ENCODE measurements at regions not wholly inside any gene's neighbourhood (a gene's known extent, or its start where the extent isn't known, plus 50 kb on each side); places are given as distances from the start of the nearest gene placed in this dataset.

DNA sequence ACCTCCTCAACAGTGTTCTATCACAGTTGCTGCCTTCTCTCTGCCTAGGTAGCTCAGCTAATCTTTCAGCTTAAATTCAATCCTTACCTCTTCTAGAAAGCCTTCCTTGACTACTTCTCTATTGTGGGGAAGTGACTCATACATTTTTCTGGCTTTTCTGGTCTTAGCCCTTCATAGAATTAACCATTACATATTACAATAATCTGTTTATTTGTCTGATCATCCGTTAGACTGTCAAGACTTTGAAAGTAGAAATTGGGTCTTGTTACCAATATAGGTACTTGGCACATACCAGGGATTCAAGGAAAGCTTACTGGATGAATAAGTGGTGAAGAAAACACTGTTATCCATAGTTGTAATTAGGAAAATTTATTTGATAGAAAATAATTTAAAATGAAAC lies 89.6 kb downstream of the FANCF start:
- H3K9me3 ChIP-seq (ENCODE audit: insufficient read depth in 2 of 2, low read depth in 1 of 2, low read length in 1 of 2): no peaks in the 10 kb centered on the region
- H3K18ac ChIP-seq (ENCODE audit: extremely low read depth, low read length): no peak overlapping the region
- H4K8ac ChIP-seq (ENCODE audit: extremely low read depth, insufficient read depth, low read length): no peak overlapping the region
- H3K14ac ChIP-seq (ENCODE audit: insufficient read length): no peak overlapping the region
- CTCF ChIA-PET (ENCODE audit: partially characterized antibody): interaction anchor here (1.0 kb wide), 1 partner anchor 301 kb away, joined by 3 read pairs; no protein-coding TSS in a partner anchor
- H3K4me3 ChIP-seq (ENCODE audit: extremely low read depth in 1 of 4, insufficient read depth in 2 of 4, low read depth in 3 of 4, low read length in 4 of 4): no peak overlapping the region
- no peak overlapping the region for H2BK12ac ChIP-seq (ENCODE audit: low read depth, low read length)
- no peaks in the 10 kb centered on the region for H4K20me1 ChIP-seq (replicated peaks in 1 of 2; ENCODE audit: control insufficient read depth in 1 of 2, insufficient read depth in 2 of 2, low read length in 2 of 2)
- POLR2A ChIA-PET (ENCODE audit: partially characterized antibody): no interaction called here
- no peaks in the 10 kb centered on the region for H3K79me1 ChIP-seq (ENCODE audit: low read depth, low read length)
- H4K5ac ChIP-seq (ENCODE audit: insufficient read length, low read depth, low read length): no peak overlapping the region
- FAIRE-seq (no peak), DNase-seq (ENCODE audit: low read depth in 1 of 2, low spot score in 2 of 2) (no peak)
- H2BK5ac ChIP-seq (ENCODE audit: low read depth, low read length): no peak overlapping the region
- H3K4me2 ChIP-seq (ENCODE audit: insufficient read depth in 1 of 2, low read depth in 2 of 2, low read length in 2 of 2): no peak overlapping the region
- H3K27ac ChIP-seq (ENCODE audit: low read depth, low read length): no peak overlapping the region
- H3K23ac ChIP-seq (ENCODE audit: insufficient read length): no peak overlapping the region
- H4K91ac ChIP-seq (replicated peaks; ENCODE audit: insufficient read length, low read length): no peak overlapping the region
- WGBS, 2 experiments (ENCODE audit: extremely low coverage in 1 of 2, insufficient coverage in 1 of 2, insufficient read length in 1 of 2, insufficient replicate concordance in 2 of 2, low coverage in 1 of 2, low lambda C conversion rate in 2 of 2, missing lambda C conversion rate in 1 of 2): 82% methylated on average over 1 of the region's 1 CpG; no CpG with 5 or more reads in 1 of the 2 experiments
- H2BK15ac ChIP-seq (ENCODE audit: low read length): no peak overlapping the region
- no peak overlapping the region for H2BK120ac ChIP-seq (replicated peaks; ENCODE audit: low read depth, low read length)
- no peak overlapping the region for H2AFZ ChIP-seq (ENCODE audit: low read length)
- H3K56ac ChIP-seq (replicated peaks; ENCODE audit: insufficient read length, low read depth, low read length): no peak overlapping the region
- no peak overlapping the region for H2BK20ac ChIP-seq (ENCODE audit: low read length)
- H3K23me2 ChIP-seq (ENCODE audit: low read depth, low read length): no peaks in the 10 kb centered on the region
- H3K36me3 ChIP-seq (ENCODE audit: control insufficient read depth in 2 of 4, insufficient read depth in 4 of 4, low read length in 3 of 4): no peaks in the 10 kb centered on the region
- no peaks in the 10 kb centered on the region for H3K4me1 ChIP-seq (replicated peaks in 1 of 4; ENCODE audit: control insufficient read depth in 3 of 4, insufficient read depth in 4 of 4, low read length in 3 of 4)
- H3K27me3 ChIP-seq (replicated peaks in 1 of 4; ENCODE audit: control insufficient read depth in 3 of 4, extremely low read depth in 1 of 4, insufficient read depth in 3 of 4, low read length in 3 of 4): no peaks in the 10 kb centered on the region
- no peak overlapping the region for H3K9ac ChIP-seq (replicated peaks in 1 of 4; ENCODE audit: extremely low read depth in 1 of 4, low read depth in 3 of 4, low read length in 3 of 4)
- no peak overlapping the region for H3K4ac ChIP-seq (replicated peaks; ENCODE audit: insufficient read length, low read depth, low read length)
- no peaks in the 10 kb centered on the region for H3K79me2 ChIP-seq (ENCODE audit: control insufficient read depth in 1 of 2, insufficient read depth in 2 of 2, low read length in 2 of 2)
- no peak overlapping the region for H2AK5ac ChIP-seq (ENCODE audit: low read depth, low read length)
- TF ChIP-seq, protein P1, sequence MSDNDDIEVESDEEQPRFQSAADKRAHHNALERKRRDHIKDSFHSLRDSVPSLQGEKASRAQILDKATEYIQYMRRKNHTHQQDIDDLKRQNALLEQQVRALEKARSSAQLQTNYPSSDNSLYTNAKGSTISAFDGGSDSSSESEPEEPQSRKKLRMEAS (IDR thresholded peaks at IDR 0.05): no peak
- TF ChIP-seq, protein P2, sequence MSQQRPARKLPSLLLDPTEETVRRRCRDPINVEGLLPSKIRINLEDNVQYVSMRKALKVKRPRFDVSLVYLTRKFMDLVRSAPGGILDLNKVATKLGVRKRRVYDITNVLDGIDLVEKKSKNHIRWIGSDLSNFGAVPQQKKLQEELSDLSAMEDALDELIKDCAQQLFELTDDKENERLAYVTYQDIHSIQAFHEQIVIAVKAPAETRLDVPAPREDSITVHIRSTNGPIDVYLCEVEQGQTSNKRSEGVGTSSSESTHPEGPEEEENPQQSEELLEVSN (IDR thresholded peaks at IDR 0.05): no peak

Measured in H1 (cell line).